NCI-H1417 (cell line): ENCODE measurements at regions not wholly inside any gene's neighbourhood (a gene's known extent, or its start where the extent isn't known, plus 50 kb on each side); places are given as distances from the start of the nearest gene placed in this dataset.
"Not testable (repeated sequence)": the region's sequence is repeated elsewhere in the genome, so short reads cannot be mapped to it uniquely, and the experiment has no call there.

Experiments used
- DNase-seq, 3 experiments: peaks; one replicate each; lab custom pipeline; 2025; lab: John Stamatoyannopoulos, UW

DNA sequence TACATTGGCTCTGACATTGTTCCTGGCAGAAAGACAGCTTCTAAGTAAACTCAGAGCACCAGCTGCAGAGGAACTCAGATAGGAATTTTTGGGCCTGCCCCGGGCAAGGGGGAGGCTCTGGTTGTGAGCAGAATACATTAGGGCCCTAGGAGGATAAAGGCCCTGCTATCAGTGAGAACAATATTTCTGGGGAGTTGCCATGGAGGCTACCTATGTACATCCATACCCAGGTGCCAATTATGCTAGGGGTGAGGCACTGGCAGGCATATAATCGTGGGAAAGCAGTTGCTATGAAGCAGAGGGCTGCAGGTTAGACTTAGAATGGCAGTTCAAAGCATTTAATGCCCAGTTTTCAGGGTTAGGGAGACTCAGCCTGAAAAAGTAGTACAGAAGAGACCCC is 273.5 kb upstream of the EDA2R start:
- DNase-seq: no peak

DNA sequence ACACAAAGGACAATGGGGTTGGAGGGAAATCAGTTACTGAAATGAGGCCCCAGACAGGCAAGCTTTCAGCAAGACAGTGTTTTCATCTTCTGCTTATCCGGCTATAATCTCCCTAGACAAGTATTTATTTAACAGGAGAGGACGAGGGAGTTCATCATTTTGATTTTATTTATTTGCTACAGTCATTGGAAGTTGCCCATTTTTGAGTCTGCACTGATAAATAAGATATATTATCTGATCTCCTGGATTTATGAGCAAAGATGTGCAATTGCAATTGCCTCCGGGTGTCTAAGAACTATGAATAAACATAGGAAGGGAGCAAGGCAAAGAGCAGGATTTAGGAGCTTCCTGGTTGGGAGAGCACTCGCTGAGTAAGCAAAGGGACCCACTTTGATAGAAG is 263.2 kb upstream of the EDA2R start:
- DNase-seq: no peak

DNA sequence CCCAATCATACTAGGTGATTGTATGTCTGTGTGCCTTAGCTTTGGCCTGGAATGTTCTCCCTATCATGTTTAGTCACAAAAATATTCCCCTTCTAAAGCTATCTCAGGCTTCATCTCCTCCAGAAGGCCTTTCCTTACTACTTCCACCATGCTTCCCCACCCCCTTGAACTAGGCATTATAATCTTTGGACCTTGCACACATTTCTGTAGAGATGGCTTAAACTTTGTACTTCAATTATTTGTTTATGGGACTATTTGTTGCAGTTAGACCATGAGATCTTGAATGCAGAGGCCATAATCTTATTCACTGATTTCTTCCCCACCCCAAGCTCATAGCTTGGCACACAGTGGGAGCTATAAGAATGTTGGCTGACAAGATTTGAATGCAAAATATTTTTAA is 262.0 kb upstream of the EDA2R start:
- DNase-seq: no peak

GRCh38 chrX:66892004-66892403 is 253.1 kb upstream of the EDA2R start:
- DNase-seq: no peak

DNA sequence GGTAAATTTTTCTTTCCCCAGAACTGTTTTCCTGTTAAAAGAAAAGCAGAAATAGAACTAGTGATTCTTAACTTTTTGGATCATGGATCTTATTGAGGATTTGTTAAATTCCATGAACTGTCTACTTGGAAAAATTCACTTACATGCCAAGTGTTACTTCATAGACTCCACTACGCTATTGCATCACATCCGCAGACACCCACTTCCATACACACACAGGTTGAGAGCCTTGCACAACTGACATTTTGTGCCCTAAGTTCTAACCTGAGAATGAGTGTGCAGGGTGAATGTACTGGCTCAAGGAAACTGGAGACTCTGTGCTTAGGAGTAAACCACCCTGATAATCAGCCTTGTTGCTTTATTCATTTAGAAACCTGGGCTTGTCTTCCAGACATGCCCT is 250.5 kb upstream of the EDA2R start:
- DNase-seq: no peak

GRCh38 chrX:66882101-66882500 is 243.2 kb upstream of the EDA2R start:
- DNase-seq: no peak

DNA sequence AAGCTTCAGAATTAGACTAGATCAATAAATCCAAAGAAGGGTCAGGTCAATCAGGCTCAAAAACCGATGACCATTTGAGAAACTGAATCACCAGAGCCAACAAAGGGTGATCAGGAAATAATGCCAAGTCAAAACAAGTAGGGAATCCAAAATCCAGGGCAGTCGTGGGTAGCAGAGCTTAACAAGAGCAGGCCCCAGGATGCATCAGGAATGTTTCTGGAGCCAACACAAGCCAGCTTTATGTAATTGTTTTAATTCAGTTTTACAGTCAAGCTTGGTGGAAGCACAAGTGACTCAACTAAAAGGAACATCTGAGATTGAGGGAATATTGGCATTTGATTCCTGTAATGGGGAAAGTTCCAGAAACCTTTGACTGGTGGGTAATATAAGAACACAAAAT is 237.9 kb upstream of the EDA2R start:
- no peak for DNase-seq

- DNase-seq: no peak
Observed at GRCh38 chrX:66872771-66873170, 233.9 kb upstream of the EDA2R start.

GRCh38 chrX:66863721-66864120 is 224.8 kb upstream of the EDA2R start:
- no peak for DNase-seq

DNA sequence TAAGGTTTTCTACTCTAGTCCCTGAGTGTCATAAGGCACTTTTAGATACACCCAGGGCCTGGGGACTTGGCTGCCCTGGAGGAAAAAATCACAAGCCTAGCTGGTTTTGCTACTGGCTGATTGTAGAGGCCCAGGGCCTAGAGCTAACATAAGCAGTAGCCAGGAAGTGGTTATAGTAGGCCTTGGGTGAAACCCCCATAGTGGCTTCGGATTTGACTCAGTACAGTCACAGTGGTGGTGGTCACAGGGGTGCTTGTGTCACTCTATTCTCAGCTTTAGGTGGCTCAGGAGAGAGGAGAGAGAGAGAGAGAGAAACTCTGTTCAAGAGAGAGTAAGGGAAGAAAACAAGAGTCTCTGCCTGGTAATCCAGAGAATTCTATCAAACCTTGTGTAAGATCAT is 194.5 kb upstream of the EDA2R start:
- DNase-seq: no peak

DNA sequence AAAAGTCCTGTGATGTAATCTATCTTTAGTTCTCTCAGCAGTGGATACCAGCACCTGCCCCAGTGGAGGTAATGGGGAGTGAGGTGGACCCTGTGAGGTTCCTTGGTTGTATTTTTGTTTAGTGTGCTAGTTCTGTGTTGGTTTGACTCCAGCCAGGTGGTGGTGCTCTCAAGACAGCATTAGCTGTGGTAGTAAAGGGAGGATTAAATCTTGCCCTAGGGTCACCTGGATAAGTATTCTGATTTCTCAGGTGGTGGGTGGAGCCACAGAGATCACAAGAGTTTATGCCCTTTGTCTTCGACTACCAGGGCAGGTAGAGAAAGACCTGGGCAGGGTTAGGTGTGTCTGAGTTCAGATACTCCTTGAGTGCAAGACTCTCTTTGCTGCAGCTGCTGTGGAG is 176.3 kb upstream of the EDA2R start:
- no peak for DNase-seq

GRCh38 chrX:66794514-66794913 is 155.6 kb upstream of the EDA2R start:
- DNase-seq: not testable (repeated sequence)

- no peak for DNase-seq
Observed at GRCh38 chrX:66766318-66766717, 127.4 kb upstream of the EDA2R start.

- peak in 1 of 3 experiments; percentile 13 for DNase-seq
Observed at GRCh38 chrX:66760651-66761050, 121.8 kb upstream of the EDA2R start.

GRCh38 chrX:66756717-66757116 is 117.8 kb upstream of the EDA2R start:
- no peak for DNase-seq

DNA sequence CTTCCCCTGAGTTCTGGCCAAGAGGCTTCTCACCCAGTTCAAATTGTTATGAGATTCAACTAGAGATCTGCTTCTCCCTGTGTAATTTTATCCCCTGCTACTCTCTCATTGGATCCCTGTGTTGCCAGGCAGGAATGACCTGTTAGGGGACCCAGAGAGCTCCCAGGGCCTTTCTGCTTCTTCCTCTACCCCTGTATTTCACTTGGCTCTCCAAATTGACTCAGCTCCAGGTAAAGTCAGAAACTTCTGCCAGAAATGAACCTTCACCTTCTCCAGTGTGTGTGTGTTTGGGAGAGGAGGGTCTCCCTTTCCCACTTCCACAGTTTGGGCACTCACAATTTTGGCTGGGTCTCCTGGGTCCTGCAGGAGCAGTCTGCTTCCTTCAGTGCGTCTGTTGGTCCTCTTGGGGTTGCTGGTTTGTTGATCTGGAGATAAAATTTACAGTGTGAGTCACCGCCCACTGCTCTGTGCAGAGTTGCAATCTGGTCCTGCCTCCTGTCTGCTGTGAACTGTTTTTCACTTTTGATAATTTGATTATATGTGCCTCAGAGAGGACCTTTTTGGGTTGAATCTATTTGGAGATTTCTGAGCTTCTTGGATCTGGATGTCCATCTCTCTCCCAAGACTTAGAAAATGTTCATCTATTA is 112.4 kb upstream of the EDA2R start:
- no peak for DNase-seq

DNA sequence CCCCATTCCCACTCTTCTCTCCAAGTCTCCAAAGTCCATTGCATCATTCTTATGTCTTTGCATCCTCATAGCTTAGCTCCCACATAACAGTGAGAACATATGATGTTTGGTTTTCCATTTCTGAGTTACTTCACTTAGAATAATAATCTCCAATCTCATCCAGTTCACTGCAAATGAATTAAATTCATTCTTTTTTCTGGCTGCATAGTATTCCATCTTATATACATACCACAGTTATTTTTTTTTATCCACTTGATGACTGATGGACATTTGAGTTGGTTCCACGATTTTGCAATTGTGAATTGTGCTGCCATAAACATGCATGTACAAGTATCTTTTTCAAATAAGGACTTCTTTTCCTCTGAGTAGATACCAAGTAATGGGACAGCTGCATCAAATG is 105.6 kb upstream of the EDA2R start:
- DNase-seq: not testable (repeated sequence)

DNA sequence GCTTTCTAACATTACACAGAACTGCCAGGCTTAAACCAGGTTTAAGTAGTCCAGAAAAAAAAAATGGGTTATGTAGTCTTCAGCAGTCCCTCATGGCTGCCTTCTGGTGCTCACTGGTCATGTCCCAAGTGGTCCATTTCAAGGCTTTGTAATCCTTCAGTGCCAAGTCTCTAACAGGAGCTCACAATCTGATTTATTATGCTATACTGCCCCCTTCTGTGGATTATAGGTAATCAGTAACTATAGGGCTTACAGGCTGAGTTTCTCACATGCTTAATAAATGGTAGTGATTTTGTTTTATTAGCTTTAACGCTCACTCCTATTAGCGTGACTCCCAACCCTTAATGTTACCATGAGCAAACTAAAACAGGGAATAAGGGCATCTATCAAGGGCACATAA is 92.5 kb upstream of the EDA2R start:
- peak in 1 of 3 experiments; percentile 53 for DNase-seq

- DNase-seq: peak in 1 of 3 experiments; percentile 37
Observed at GRCh38 chrX:66728818-66729271, 90.0 kb upstream of the EDA2R start.

DNA sequence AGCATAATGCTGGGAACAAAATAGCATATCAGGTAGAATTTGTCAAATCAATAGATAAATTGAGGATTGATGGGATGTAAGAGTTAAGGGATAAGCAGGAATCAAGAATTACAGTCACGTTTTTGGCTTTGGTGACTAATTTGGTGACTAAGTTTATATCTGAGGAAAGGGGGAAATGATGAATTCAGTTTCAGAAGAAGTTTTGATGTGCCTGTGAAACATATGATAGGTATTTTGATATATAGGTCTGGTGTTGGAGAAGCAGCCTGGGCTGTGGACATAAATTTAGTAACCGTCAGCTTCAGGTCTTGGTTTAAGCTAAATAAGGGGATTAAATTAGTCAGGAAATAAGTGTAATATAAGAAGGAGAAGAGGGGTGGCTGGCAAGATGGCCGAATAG is 79.0 kb upstream of the EDA2R start:
- no peak for DNase-seq

- DNase-seq: no peak
Observed at GRCh38 chrX:66698273-66699204, 59.7 kb upstream of the EDA2R start.

DNA sequence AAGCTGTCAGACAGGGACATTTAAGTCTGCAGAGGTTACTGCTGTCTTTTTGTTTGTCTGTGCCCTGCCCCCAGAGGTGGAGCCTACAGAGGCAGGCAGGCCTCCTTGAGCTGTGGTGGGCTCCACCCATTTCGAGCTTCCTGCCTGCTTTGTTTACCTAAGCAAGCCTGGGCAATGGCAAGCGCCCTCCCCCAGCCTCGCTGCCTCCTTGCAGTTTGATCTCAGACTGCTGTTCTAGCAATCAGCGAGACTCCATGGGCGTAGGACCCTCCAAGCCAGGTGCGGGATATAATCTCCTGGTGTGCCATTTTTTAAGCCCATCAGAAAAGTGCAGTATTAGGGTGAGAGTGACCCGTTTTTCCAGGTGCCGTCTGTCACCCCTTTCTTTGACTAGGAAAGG is 53.6 kb upstream of the EDA2R start:
- DNase-seq: not testable (repeated sequence)
